Adipocyte (in vitro differentiated cells): ENCODE measurements at regions not wholly inside any gene's neighbourhood (a gene's known extent, or its start where the extent isn't known, plus 50 kb on each side); places are given as distances from the start of the nearest gene placed in this dataset.
A peak's percentile ranks its signal among the peaks of the same experiment; 100 is the strongest.

Experiments
- DNase-seq: peaks from one replicate; pipeline ENCODE4 v3.0.0-alpha.2; 2015; ENCODE audit warnings: low read depth
- H3K27me3 ChIP-seq: replicated peaks from 2 replicates; pipeline ENCODE4 v1.7.0; 2013; ENCODE audit warnings: mild to moderate bottlenecking, low read length, moderate library complexity; ENCODE audit not compliant: control insufficient read depth, insufficient read depth
- H3K36me3 ChIP-seq: 2 replicates; pipeline ENCODE4 v1.7.0; 2013; ENCODE audit warnings: low read length, mild to moderate bottlenecking, moderate library complexity; ENCODE audit not compliant: control insufficient read depth, insufficient read depth, severe bottlenecking
- H3K4me1 ChIP-seq: 2 replicates; pipeline ENCODE4 v1.7.0; 2013; ENCODE audit warnings: mild to moderate bottlenecking, low read length, moderate library complexity; ENCODE audit not compliant: control insufficient read depth, insufficient read depth
- H3K4me3 ChIP-seq: 2 replicates; pipeline ENCODE4 v1.7.0; 2013; ENCODE audit warnings: mild to moderate bottlenecking, low read length, moderate library complexity
- H3K9ac ChIP-seq: 2 replicates; pipeline ENCODE4 v1.7.0; 2013; ENCODE audit warnings: mild to moderate bottlenecking, low read length, moderate library complexity
- H3K9me3 ChIP-seq: 2 replicates; pipeline ENCODE4 v1.7.0; 2013; ENCODE audit warnings: mild to moderate bottlenecking, low read length, moderate library complexity; ENCODE audit not compliant: control insufficient read depth

DNA sequence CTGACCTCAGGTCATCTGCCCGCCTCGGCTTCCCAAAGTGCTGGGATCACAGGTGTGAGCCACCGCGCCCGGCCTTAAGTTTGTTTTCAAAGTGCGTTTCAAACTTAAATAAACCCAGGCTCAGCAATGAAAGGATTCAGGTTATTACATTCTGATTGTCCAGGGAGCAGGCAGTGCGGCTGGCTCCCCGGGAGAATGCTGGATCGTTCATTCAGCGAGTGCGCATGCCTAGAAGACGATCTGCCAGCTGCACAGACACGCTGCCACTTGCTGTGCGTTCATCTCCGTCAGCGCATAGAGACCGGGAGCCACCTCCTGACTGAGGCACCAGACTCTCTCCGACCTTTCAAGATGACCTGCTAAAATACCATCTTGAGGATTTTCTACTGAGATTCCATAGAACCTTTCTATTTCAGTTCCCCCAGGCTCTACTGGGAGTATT lies 163.9 kb upstream of the ZNF217 start:
- Histone ChIP-seq H3K9ac (no peak overlapping the region), H3K27me3 (no peaks in the 10 kb centered on the region), H3K9me3 (no peaks in the 10 kb centered on the region), H3K36me3 (no peaks in the 10 kb centered on the region), H3K4me1 (no peaks in the 10 kb centered on the region), H3K4me3 (no peak overlapping the region)
- no peak for DNase-seq

DNA sequence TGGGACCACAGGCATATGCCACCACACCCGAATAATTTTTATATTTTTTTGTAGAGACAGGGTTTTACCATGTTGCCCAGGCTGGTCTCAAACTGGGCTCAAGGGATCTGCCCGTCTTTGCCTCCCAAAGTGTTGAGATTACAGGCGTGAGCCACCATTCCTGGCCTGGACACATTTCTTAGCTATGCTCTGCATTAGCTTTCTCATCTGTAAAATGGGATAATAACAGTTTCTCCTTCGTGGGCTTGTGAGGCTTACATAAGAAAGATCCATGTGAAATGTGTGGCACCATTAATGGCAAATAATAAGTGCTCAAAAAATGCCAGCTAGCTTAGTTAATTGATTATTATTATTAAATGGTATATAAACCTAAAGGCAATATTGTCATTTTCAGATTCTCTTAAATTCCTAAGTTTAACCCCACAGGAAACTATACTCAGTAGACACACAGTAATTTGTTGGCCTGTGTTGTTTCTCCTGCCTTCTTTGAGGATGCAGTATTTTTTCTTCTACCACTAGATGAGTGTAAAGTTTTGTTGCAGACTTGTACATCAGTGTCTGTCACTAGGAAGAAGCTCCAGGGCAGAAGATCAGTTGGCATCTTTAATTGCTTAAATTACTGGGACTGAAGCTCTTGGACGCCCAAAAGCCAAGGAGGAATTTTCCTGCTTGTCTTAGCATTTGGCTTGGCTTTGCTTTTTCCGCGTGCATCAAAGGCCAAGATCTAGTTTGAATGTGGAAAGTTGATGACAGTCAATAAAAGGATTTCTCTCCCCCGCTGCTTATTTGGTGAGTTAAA lies 162.3 kb upstream of the ZNF217 start:
- Histone ChIP-seq H3K4me1 (peaks cover 13% of the 10 kb centered on the region), H3K27me3 (no peaks in the 10 kb centered on the region), H3K9me3 (no peaks in the 10 kb centered on the region), H3K36me3 (no peaks in the 10 kb centered on the region), H3K4me3 (no peak overlapping the region), H3K9ac (no peak overlapping the region)
- no peak for DNase-seq

DNA sequence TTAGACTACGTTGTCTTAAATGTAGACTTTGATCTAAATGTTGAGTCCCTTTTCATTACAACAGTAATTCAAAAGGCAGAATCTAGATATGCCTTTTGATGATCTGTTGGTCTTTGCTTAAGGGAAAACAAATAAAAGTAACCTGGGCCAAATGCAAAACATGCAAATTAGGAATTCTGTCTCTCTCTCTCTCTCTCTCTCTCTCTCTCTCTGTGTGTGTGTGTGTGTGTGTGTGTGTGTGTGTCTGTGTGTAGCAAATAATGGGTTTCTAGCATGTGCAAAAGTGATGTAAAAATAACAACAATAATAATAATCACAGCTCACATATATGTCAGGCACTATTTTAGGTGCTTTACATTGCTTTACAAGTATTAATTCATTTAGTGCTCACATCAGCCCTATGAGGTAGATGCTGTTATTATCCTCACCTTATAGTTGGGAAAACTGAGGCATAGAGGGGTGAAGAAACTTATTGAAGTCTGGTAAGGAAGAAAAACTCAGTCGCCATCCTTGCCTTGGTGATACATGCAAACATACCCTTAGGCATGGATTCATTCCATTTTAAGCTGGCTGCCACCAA lies 160.3 kb upstream of the ZNF217 start:
- DNase-seq: no peak

DNA sequence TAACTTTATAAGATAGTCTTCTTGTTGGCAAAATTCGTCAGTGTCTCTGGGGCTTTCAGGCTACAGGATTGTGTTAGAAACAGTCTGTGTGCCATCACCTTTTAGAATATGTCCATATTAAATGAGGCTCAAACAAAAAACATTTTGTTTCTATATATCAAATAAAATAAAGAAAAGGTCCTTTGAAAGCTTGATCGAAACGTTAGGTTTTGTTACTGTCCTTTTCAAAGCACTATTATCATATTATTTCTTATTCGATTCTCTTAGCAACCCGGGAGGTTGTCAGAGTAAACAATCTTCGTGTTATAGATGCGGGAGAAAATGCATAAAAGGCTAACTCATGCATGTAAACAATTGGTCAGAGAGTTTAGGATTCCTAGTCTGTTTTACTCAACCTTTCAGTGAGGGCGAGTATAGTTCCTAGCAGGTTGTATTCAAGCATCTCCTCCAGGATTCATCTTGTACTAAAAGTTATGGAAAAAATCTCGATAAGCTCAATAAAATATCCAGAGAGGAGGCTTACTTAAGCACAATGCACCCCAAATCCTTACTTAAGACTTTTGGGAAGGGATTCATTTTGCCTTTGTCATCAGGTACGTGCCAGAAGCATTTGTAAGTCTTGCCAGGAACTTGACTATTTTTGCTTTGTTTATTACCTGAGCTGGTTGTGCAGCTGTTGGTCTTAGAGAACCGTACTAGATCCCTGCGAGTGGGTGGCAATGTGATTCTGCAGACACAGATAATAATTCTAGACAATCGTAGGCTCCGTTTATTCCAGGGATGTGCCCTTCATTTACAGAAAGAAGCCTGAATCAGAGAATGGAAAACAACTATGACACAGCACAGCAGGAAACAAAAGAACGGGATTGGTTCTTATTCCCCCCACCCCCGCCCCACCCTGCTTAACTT lies 159.6 kb upstream of the ZNF217 start:
- Histone ChIP-seq H3K9me3 (no peaks in the 10 kb centered on the region), H3K27me3 (no peaks in the 10 kb centered on the region), H3K4me1 (peaks cover 24% of the 10 kb centered on the region), H3K9ac (no peak overlapping the region), H3K4me3 (no peak overlapping the region), H3K36me3 (no peaks in the 10 kb centered on the region)
- DNase-seq: no peak

More for the DNA sequence above, 160.3 kb upstream of the ZNF217 start:
- Histone ChIP-seq H3K27me3 (no peaks in the 10 kb centered on the region), H3K4me3 (no peak overlapping the region), H3K9me3 (no peaks in the 10 kb centered on the region), H3K9ac (no peak overlapping the region), H3K4me1 (peaks cover 22% of the 10 kb centered on the region), H3K36me3 (no peaks in the 10 kb centered on the region)

DNA sequence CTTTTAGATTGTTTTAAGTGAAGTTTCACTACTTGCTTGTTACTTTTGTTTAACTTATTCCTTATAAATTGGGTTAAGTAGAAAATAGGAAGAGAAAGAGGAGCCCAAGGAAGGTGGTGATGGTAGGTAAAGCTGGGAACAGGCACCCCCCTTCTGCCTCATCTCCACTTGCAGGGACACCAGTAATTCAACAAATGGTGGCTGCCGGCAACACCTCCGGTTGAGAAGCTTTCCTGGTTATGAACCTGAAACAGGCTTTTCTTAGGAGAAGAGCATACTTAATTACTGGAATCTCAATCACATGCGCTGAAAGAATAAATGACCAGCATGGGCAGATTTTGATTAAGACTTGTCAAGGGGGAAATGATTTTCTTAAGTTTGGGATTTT lies 158.9 kb upstream of the ZNF217 start:
- no peaks in the 10 kb centered on the region for H3K9me3 ChIP-seq
- H3K4me3 ChIP-seq: no peak overlapping the region
- no peaks in the 10 kb centered on the region for H3K36me3 ChIP-seq
- no peaks in the 10 kb centered on the region for H3K27me3 ChIP-seq
- H3K9ac ChIP-seq: no peak overlapping the region
- DNase-seq: no peak
- peaks cover 24% of the 10 kb centered on the region for H3K4me1 ChIP-seq

DNA sequence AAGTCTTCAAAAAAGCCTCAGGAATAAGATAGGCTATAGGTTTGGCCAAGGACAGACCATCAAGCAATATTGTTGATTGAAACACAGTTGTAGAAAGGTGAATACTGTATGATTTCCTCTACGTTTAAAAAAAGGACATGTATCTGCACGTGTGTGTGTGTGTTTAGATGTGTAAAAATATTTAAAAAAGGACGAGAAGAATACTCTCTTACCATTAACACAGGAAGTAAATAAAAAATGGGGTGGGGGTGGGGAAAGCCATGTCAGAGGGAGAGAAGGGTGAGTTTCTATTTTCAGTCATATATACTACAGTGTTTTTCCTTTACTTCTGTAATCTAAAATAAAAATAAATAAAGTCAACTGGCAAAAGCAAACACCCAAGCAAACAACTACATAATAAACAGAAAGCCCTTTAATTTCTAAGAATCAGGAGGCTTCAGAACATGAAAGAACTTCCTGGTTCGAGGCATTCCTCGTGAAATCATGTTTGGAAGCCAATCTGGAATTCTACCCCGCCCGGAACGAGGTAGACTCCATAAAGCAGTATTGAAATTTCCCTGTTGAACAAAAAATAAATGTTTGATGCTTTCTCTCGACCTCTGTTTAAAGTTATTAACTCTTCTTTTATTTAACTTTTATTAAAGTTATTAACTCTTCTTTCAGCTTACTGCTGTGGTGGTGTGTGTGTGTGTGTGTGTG lies 158.1 kb upstream of the ZNF217 start:
- peak overlapping the region; percentile 23 for H3K4me3 ChIP-seq
- no peaks in the 10 kb centered on the region for H3K9me3 ChIP-seq
- peak overlapping the region; percentile 65 for H3K9ac ChIP-seq
- H3K4me1 ChIP-seq: peaks cover 24% of the 10 kb centered on the region
- no peak for DNase-seq
- H3K27me3 ChIP-seq: no peaks in the 10 kb centered on the region
- H3K36me3 ChIP-seq: no peaks in the 10 kb centered on the region

DNA sequence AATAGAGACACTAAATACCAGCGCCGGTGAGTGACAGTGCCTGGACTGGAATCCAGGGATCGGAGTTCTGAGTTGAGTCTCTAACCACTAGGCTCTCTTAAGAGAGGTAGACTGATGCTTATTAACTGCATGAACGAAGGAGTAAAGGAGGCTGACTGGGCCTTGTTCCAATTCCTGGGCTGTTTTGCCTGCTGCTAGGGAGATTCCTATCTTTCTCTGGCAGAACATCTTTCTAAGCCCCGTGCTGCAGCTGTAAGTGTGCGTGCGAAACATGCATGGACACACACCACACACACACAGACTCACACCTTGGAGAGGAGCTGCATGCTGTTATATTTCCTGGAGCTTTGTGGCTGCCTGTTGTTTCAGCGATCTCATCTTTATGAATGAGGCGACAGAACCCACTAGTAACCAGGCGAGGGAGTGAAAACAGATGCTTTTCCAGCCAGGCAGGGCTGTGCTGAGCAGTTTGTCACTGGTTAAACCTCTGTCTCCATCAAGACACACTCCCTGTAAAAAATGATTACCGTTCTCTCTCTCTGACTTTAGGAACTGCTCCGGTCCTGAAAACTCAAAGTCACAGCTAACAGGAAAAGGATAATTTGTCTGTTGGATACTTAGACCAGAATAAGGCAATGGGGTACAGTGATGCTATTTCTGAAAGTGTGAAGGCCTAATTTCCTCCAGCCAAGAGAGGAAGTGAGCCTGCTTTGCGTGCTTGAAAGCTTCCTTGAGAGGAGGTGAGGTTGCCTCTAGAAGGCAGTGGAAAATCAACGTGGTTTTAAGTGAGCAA lies 157.4 kb upstream of the ZNF217 start:
- DNase-seq: peak; percentile 80
- no peaks in the 10 kb centered on the region for H3K36me3 ChIP-seq
- no peaks in the 10 kb centered on the region for H3K9me3 ChIP-seq
- H3K27me3 ChIP-seq: no peaks in the 10 kb centered on the region
- H3K4me1 ChIP-seq: peaks cover 24% of the 10 kb centered on the region
- H3K9ac ChIP-seq: peak overlapping the region; percentile 65
- peak overlapping the region; percentile 23 for H3K4me3 ChIP-seq

DNA sequence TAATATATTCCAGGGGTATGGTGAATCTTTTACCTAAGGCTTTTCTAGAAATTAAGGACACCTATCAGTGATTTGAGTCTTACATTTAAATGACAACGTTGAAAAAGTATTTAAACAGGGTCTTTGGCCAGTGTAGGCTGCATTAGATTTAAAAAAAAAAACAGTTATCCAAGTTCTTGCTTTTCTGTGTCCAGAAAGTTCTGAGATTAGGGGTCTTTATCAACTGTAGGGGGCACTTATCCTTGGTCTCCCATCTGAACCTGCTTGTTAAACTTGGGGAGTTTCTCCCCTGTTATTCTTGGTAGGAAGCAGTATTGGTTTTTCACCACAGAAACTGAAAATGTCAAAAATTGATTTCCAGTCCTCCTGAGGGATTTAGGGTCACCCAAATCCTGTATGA lies 155.9 kb upstream of the ZNF217 start:
- H3K27me3 ChIP-seq: no peaks in the 10 kb centered on the region
- H3K36me3 ChIP-seq: no peaks in the 10 kb centered on the region
- peaks cover 24% of the 10 kb centered on the region for H3K4me1 ChIP-seq
- H3K9ac ChIP-seq: no peak overlapping the region
- H3K4me3 ChIP-seq: no peak overlapping the region
- DNase-seq: no peak
- no peaks in the 10 kb centered on the region for H3K9me3 ChIP-seq

DNA sequence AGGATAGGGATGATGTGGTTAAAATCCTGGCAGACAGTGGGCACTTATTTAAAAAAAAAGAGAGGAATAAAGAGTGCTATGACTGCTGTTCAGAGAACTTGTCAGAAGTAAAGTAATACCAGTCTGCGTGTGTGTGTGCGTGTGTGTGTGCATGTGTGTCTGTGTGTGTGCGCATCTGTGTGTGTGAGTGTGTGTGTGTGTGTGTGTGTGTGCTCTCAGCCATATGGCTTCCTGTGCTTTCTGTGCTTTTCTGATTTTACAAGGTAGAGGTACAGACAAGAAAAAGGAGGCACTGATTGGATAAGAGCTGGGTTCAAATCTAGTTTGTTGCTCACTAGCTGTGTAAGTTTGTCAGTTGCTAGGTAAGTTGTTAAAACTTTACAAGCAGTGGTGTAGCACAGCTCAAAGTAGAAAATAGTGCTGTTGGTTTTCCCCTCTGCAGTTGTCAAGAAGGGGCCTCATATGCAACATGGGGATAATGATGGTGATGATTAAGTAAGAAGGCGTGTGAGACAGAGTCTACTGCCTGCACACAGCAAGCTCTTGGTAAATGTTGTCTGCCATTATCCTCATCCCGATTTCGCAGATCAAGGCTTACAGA lies 155.3 kb upstream of the ZNF217 start:
- H3K9me3 ChIP-seq: no peaks in the 10 kb centered on the region
- no peak overlapping the region for H3K4me3 ChIP-seq
- no peak overlapping the region for H3K9ac ChIP-seq
- peak; percentile 61 for DNase-seq
- H3K27me3 ChIP-seq: no peaks in the 10 kb centered on the region
- H3K4me1 ChIP-seq: peaks cover 24% of the 10 kb centered on the region
- no peaks in the 10 kb centered on the region for H3K36me3 ChIP-seq

DNA sequence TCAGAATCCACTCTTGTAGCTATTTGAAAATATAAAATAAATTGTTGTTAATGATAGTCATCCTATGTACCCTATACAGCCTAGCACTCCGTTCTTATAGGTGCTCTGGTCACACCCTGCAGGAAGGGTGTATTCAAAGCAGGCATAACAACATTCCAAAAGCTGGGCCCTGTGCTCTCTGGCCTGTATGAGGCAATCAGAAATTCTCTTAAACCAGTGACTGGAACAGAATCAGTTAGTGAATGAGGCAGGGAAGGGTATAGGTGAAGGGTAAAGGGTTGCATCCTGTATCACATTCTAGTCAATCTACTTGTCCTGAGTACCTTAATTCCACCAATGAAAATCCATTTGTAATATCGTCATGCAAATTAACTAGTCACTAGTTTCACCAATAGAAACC lies 154.5 kb upstream of the ZNF217 start:
- peaks cover 24% of the 10 kb centered on the region for H3K4me1 ChIP-seq
- DNase-seq: no peak
- H3K36me3 ChIP-seq: no peaks in the 10 kb centered on the region
- H3K9ac ChIP-seq: no peak overlapping the region
- no peaks in the 10 kb centered on the region for H3K9me3 ChIP-seq
- H3K4me3 ChIP-seq: no peak overlapping the region
- no peaks in the 10 kb centered on the region for H3K27me3 ChIP-seq
